Memory B cell (primary cell): ENCODE measurements at regions not wholly inside any gene's neighbourhood (a gene's known extent, or its start where the extent isn't known, plus 50 kb on each side); places are given as distances from the start of the nearest gene placed in this dataset.

ENCODE experiments used
- ATAC-seq: fragments of 150-1000 bp; cut with Tn5 transposase; 2 replicates; pipeline ENCODE4 v1.10.0; 2021; ENCODE audit warnings: low read depth, mild to moderate bottlenecking, moderate library complexity
- DNase-seq, 2 donors: peaks; one replicate each; pipeline ENCODE4 v3.0.0; 2022; ENCODE audit warnings: low spot score in 2 of 2
- H3K27ac Mint-ChIP-seq: one replicate; pipeline ENCODE4 v1.8.0; 2022; ENCODE audit warnings: mild to moderate bottlenecking, moderate library complexity, mixed read lengths
- H3K27me3 Mint-ChIP-seq: one replicate; pipeline ENCODE4 v1.8.0; 2022; ENCODE audit warnings: mixed read lengths
- H3K36me3 Mint-ChIP-seq: one replicate; pipeline ENCODE4 v1.8.0; 2022; ENCODE audit warnings: mild to moderate bottlenecking, mixed read lengths
- H3K4me1 Mint-ChIP-seq: one replicate; pipeline ENCODE4 v1.8.0; 2022; ENCODE audit warnings: mixed read lengths
- H3K4me3 Mint-ChIP-seq: one replicate; pipeline ENCODE4 v1.8.0; 2022; ENCODE audit warnings: mild to moderate bottlenecking, moderate library complexity, mixed read lengths
- H3K9me3 Mint-ChIP-seq: one replicate; pipeline ENCODE4 v1.8.0; 2022; ENCODE audit warnings: mixed read lengths

DNA sequence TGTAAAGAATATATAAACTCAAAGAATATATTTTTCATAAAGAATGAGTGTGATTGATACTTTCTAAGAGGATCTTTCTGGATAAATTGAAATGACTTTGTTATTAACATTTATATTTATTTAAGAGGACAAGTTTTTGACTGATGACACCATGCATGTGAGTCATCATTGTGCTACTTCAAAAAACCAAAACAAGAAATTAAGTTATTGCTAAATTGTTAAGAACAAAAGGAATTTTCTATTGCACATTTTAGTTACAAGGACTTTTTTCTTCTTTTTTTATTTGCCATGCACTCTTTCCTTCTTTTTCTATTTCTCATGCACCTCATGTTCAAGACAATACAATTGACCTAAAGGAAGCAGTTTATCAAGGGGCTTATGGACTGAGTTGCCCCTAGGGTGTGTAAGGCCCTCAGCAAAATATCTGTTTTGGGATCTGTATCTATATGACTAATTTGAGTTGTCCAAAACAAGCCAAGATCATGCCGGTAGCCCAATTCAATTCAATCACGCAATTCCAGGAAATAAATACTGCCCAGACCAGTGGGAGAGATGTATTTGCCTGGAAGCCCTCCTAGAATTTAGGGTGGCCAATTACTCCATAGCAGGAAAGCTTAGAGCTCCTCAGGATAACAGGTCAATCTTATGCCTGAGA lies 654.3 kb downstream of the METTL4 start:
- H3K4me1 Mint-ChIP-seq = no peaks in the 10 kb centered on the region
- no peak for ATAC-seq

DNA sequence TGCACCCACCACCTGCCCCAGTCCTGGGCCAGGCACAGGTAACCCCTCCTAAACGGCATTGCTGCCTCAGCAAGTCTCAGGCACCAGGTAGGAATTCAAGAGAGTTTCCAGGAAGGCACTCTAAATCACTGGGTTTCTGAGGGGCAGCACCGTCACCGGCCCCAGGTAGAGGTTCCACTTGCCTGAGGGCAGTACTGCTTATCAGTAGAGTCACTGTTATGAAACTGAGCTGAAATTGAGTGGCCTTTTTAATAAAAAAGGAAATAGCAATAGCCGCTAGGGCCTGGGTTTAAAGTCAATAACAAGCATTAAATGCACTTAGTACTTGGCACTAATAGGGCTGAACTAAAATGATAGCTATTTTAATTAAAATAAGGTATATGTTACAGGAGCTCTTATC lies 653.7 kb downstream of the METTL4 start:
- Mint-ChIP-seq H3K4me1 (no peaks in the 10 kb centered on the region), H3K36me3 (no peaks in the 10 kb centered on the region), H3K27me3 (no peaks in the 10 kb centered on the region), H3K27ac (no peak overlapping the region), H3K9me3 (peaks cover 6% of the 10 kb centered on the region), H3K4me3 (no peak overlapping the region)
- DNase-seq (no peak), ATAC-seq (no peak)

More for the DNA sequence above, 654.3 kb downstream of the METTL4 start:
- Mint-ChIP-seq H3K27me3 (no peaks in the 10 kb centered on the region), H3K36me3 (no peaks in the 10 kb centered on the region), H3K9me3 (peaks cover 6% of the 10 kb centered on the region), H3K27ac (no peak overlapping the region), H3K4me3 (no peak overlapping the region)
- DNase-seq = no peak

DNA sequence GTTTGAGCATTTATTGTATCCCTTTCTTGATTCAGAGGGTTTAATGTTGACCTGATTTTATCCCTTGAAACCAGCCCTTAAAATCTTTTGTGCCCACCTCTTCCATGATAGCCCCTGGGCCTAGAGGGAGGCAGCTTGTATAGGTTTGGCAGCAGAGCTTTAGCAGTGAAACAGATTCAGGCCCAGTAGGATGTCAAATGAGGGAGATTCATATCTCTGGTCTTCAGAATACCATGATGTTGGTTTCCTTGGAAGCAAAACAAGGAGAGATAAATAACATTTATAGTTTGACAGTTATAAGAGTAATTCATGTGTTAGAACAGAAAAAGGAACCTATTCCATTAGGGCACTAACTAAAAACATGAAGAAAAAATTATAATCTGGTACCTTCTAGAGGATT lies 649.2 kb downstream of the METTL4 start:
- Mint-ChIP-seq H3K27me3 (no peaks in the 10 kb centered on the region), H3K27ac (no peak overlapping the region), H3K9me3 (peaks cover 3% of the 10 kb centered on the region), H3K36me3 (peaks cover 1% of the 10 kb centered on the region), H3K4me1 (no peaks in the 10 kb centered on the region), H3K4me3 (no peak overlapping the region)
- no peak for DNase-seq
- no peak for ATAC-seq

DNA sequence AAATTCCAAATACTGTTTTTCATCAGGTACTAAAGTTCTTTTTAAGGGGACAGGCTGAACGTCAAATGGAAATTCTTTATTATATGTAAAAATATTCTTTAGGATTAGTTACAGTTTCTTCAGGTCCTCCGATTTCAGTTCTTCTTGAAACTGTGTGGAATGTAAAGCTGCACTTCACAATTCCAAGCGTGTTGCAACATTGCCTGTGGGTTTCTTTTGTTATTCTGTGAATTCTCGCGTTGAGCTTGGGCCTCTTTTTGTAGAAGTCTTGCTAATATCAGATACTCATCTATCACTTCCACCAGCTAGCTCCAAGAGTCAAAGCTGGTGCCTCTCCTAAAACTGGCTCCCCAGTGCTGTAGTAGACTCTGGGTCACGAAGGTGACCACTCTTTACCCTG lies 642.6 kb downstream of the METTL4 start:
- no peaks in the 10 kb centered on the region for H3K27me3 Mint-ChIP-seq
- peaks cover 1% of the 10 kb centered on the region for H3K36me3 Mint-ChIP-seq
- H3K27ac Mint-ChIP-seq = no peak overlapping the region
- no peak for DNase-seq
- no peak for ATAC-seq
- H3K9me3 Mint-ChIP-seq = peaks cover 6% of the 10 kb centered on the region
- no peaks in the 10 kb centered on the region for H3K4me1 Mint-ChIP-seq
- no peak overlapping the region for H3K4me3 Mint-ChIP-seq

DNA sequence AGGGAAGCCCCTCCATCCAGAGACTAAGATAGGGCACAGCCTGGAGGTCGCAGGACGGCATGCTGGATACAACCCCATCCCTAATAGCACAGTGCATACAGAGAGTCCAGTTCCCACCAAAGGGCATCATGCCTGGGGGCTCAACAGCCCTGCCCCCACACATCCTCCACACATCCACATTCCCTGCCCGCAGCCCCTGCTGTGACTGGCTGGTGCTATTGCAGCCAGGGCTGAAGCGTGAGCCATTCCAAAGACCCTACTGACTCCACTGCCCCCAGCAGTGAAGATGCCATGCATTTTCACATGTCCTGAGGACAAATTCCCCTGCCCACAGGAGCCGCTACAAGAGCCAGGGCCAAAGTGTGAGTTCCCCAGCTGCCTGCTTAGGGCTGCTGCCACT lies 641.6 kb downstream of the METTL4 start:
- H3K27ac Mint-ChIP-seq = no peak overlapping the region
- ATAC-seq (no peak), DNase-seq (no peak)
- H3K9me3 Mint-ChIP-seq = peaks cover 6% of the 10 kb centered on the region
- no peaks in the 10 kb centered on the region for H3K27me3 Mint-ChIP-seq
- no peak overlapping the region for H3K4me3 Mint-ChIP-seq
- H3K36me3 Mint-ChIP-seq = peaks cover 1% of the 10 kb centered on the region
- no peaks in the 10 kb centered on the region for H3K4me1 Mint-ChIP-seq

DNA sequence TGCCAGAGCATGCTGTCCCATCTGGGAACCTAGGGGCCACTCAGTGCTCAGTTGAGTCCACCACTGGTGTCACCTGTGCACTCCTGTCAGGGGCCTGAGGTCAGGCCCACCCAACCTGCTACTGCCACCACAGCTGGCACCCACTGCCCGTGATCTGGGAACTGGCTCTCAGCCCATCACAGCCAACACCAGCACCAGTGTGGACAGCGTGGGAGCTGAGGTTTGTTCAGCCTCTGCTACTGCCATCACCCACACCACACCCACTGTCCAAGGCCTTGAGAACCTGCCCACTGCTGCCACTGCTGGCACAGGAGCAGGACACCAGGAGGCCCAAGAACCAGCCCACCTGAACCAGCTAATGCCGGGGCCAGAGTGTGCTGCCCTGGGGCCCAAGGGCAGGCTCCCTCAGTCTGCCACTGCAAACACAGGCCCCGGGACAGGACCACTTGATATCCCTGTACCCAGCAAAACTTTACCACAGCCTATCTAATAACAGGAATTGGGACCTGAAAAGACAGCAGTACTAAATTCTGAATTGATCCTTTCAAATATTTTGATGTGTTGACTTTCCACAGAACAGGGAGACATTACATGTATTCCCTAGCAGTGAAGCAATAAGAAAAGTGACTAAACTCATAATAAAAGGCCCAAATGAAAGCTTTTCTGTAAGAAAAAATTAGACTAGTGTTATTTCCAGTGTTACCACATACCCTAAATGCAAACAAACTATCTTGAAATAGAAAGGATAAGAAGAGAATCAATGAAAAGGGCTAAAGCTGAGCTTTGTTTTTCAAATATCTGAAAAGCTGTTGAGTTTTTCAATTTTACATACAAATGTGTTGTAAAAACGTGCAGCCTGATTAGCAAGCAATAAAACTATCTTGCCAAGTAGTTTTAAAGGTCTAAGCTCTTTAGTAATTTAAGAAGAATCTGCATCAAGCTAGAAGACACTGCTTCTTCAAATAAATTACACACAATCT lies 640.7 kb downstream of the METTL4 start:
- no peak overlapping the region for H3K27ac Mint-ChIP-seq
- ATAC-seq (no peak), DNase-seq (no peak)
- no peak overlapping the region for H3K4me3 Mint-ChIP-seq
- H3K9me3 Mint-ChIP-seq = peaks cover 5% of the 10 kb centered on the region
- no peaks in the 10 kb centered on the region for H3K27me3 Mint-ChIP-seq
- no peaks in the 10 kb centered on the region for H3K4me1 Mint-ChIP-seq
- peaks cover under 1% of the 10 kb centered on the region for H3K36me3 Mint-ChIP-seq

DNA sequence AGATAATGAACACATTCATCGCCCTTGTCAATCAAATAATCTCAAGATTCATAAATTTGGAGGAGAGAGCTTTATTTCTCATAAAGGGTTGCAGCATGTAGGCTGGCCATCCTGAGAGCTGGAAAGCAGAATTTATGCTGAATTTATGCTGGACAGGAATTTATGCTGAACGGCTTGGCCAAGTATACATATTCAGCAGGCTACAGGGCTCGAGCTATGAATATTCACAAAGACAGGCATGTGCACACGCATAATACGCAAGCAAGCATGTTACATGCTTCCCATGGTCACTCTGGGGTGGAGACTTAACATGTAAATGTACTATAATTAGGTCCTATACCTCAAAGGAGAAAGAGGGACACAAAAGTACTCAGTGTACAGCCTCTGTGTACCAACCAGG lies 618.8 kb downstream of the METTL4 start:
- Mint-ChIP-seq H3K4me3 (no peak overlapping the region), H3K27ac (no peak overlapping the region), H3K9me3 (peaks cover 4% of the 10 kb centered on the region), H3K36me3 (no peaks in the 10 kb centered on the region), H3K27me3 (no peaks in the 10 kb centered on the region), H3K4me1 (no peaks in the 10 kb centered on the region)
- ATAC-seq (no peak), DNase-seq (no peak)

DNA sequence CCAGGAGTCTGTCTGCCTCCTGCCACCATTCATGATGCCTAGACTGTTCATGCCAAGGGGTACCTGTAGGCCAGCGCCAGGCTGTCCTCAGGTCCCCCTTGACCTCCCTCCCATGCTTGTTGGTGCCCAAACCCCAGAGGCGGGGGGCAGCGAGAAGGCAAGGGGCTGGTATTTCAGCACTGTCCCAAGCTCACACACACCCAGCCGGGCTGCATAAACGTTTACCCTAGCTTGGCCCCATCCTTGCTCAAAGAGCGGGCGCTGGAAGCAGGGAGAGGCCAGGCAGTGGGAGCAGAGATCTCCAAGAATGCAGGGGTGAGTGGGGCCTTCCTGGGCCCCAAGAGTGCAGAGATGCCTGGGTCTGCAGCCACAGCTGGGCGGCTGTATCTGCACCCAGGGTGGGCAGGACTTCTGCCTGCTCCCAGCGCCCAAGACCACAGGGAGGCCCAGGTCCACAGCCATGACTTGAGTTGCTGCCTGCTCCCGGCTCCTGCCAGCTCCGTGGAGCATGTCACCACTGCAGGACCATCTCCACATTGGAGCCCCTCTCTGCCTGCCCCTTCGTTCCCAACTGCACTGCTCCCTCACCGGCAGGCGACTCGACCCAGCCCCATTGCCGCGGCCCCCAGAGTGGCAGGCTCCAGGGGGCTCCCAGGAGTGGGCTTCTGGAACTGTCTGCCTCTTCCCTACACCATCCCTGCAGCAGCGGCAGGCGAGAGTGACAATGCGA lies 616.6 kb downstream of the METTL4 start:
- no peaks in the 10 kb centered on the region for H3K4me1 Mint-ChIP-seq
- H3K9me3 Mint-ChIP-seq = peaks cover 4% of the 10 kb centered on the region
- no peak overlapping the region for H3K4me3 Mint-ChIP-seq
- no peaks in the 10 kb centered on the region for H3K27me3 Mint-ChIP-seq
- H3K36me3 Mint-ChIP-seq = no peaks in the 10 kb centered on the region
- H3K27ac Mint-ChIP-seq = no peak overlapping the region
- DNase-seq (no peak), ATAC-seq (no peak)

DNA sequence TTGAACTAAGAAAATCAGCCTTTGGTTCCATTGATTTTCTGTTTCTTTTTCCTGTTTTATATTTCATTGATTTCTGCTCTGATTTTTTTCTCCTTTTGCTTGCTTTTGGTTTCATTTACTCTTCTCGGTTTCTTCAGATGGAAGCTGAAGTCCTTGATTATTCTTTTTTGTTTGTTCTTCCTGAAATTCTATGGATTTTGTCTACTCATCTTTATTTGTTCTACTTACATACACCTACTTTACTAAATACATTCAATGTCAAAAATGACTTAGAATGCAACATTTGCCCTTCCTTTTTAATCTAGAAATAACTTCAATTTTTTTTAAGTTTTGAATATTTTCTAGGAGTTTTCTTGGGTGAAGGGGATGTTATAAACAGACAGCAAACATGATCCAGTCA lies 612.5 kb downstream of the METTL4 start:
- Mint-ChIP-seq H3K9me3 (peaks cover 2% of the 10 kb centered on the region), H3K36me3 (no peaks in the 10 kb centered on the region), H3K4me3 (no peak overlapping the region), H3K27ac (no peak overlapping the region), H3K4me1 (no peaks in the 10 kb centered on the region), H3K27me3 (peaks cover 2% of the 10 kb centered on the region)
- DNase-seq (no peak), ATAC-seq (no peak)

DNA sequence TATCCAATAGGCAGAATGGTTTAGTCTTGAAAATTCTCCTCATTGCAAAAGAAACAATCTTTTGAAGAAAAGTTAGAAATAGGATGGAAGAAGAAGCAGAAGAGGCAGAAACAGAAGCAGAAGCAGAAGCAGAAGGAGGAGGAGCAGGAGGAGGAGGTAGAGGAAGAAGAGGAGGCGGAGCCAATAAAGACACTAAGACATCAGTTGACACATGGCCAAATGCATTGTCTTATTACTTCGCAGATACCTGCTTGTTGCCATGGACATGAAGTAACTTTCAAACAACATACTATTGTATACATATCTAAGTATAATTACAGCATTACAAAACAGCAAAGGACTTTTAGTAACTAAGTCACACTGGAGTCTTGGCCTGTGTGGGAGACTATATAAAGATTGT lies 606.3 kb downstream of the METTL4 start:
- Mint-ChIP-seq H3K27me3 (peaks cover 1% of the 10 kb centered on the region), H3K27ac (no peak overlapping the region), H3K9me3 (peaks cover 1% of the 10 kb centered on the region), H3K36me3 (no peaks in the 10 kb centered on the region), H3K4me1 (no peaks in the 10 kb centered on the region), H3K4me3 (no peak overlapping the region)
- DNase-seq = no peak
- no peak for ATAC-seq

DNA sequence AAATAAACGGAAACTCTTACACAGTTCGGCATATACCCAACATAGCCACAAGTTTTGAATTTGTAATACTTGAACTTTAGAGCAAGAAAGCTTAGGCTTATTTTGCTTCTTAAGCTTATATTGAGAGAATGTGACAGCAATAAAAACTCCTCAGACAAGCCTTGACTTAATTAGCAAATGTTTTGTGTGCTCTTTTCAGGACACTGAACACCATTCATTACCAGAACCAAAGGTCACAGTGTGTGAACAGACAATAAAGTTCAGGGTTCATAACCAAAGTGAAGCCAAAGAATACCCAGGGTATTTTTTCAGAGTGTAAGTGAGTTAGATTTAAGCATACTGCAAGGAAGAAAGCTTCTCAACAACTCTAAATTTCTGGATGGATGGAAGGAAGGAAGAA lies 605.8 kb downstream of the METTL4 start:
- Mint-ChIP-seq H3K4me3 (no peak overlapping the region), H3K27me3 (no peaks in the 10 kb centered on the region), H3K9me3 (peaks cover 1% of the 10 kb centered on the region), H3K4me1 (no peaks in the 10 kb centered on the region), H3K36me3 (no peaks in the 10 kb centered on the region), H3K27ac (no peak overlapping the region)
- DNase-seq = no peak
- no peak for ATAC-seq

DNA sequence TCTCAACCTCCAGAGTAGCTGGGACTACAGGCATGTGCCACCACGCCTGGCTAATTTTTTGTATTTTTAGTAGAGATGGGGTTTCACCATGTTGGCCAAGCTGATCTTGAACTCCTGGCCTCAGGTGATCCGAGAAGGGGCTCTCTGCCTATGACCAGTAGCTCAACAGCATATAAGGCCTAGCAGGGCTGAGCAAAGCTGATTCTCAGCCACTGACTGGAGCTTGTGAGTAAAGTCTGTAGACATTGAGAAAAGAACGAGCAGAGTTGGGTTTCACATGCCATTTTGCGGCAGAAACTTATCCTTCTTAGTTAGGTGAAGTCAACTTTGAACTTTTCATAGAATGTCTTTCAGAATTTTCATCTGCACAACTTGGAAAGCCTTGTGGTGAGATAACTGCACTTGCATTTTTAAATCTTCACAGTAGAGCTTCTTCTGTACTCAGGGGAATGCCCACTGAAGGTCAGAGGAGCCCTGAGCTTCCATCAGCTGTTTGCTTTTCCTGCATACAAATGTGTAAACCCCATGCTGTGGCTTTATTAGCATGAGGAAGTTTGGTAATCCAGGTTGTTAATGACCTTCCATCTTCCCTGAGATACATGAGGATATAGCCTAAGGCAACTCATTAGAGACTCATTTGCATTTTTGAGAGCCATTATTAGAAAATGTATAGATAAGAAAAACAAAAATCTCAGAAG lies 602.4 kb downstream of the METTL4 start:
- no peak for ATAC-seq
- Mint-ChIP-seq H3K9me3 (peaks cover 1% of the 10 kb centered on the region), H3K27ac (no peak overlapping the region), H3K4me1 (no peaks in the 10 kb centered on the region), H3K4me3 (no peak overlapping the region), H3K27me3 (no peaks in the 10 kb centered on the region), H3K36me3 (no peaks in the 10 kb centered on the region)
- no peak for DNase-seq

DNA sequence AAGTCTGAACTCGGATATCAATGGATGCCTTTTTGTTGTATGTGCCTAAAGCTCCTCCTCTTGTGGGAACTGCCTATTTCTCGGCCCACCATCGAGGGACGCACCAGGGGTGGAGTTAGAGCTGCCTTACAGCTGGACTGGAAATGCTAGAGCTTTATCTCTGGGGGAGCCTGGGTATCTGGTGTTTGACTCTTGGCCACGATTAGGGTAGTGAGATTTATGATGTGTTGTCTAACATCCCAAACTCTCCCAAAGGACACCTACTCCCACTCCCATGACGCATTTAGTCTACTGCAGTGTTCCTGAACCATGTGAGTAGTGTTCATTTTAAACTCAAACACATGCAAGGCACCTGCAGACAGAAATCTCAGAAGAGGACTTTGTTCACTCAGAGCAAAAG lies 594.8 kb downstream of the METTL4 start:
- Mint-ChIP-seq H3K36me3 (no peaks in the 10 kb centered on the region), H3K9me3 (peaks cover 11% of the 10 kb centered on the region), H3K27me3 (no peaks in the 10 kb centered on the region), H3K4me3 (no peak overlapping the region), H3K4me1 (no peaks in the 10 kb centered on the region), H3K27ac (no peak overlapping the region)
- DNase-seq = no peak
- no peak for ATAC-seq

DNA sequence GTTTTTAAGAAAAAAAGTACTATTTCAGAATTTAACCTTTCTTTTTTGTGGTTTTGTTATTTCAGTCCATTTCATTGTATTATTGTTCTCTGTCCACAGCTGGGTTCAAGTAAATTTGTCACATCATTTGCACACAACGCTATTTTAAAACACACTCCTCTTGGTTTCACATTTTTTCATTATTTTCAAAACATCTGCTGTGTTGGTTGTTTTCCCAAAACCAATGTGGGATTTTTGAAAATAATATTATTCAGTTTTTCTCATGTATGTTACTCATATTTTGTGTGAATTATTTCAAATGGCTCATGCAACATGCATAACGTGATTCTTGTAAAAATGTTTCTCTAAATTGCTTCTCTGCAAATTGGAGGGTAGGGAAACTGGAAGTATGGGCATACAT lies 589.2 kb downstream of the METTL4 start:
- Mint-ChIP-seq H3K27me3 (no peaks in the 10 kb centered on the region), H3K36me3 (no peaks in the 10 kb centered on the region), H3K27ac (no peak overlapping the region), H3K9me3 (peaks cover 11% of the 10 kb centered on the region), H3K4me3 (no peak overlapping the region), H3K4me1 (no peaks in the 10 kb centered on the region)
- no peak for DNase-seq
- no peak for ATAC-seq
